ENCODE measurements at regions not wholly inside any gene's neighbourhood (a gene's known extent, or its start where the extent isn't known, plus 50 kb on each side); places are given as distances from the start of the nearest gene placed in this dataset.

- TF ChIP-seq ETS1 (IDR thresholded peaks at IDR 0.05) (no peak), POLR2AphosphoS5 (IDR thresholded peaks at IDR 0.05; ENCODE audit: low read depth) (no peak)
These were observed 123.5 kb downstream of the BUD13 start (continued) for GRCh38 chr11:116649268-116649667.

GRCh38 chr11:116648247-116649174 is 124.3 kb downstream of the BUD13 start:
- Histone ChIP-seq H3K4me2 (no peak overlapping the region), H4K20me1 (replicated peaks; ENCODE audit: insufficient read depth) (no peaks in the 10 kb centered on the region), H3K27ac (ENCODE audit: low read depth) (no peak overlapping the region), H3F3A (replicated peaks; ENCODE audit: low read depth) (no peaks in the 10 kb centered on the region), H3K4me3 (no peak overlapping the region), H3K4me1 (ENCODE audit: insufficient read depth) (peaks cover 13% of the 10 kb centered on the region), H3K79me2 (replicated peaks; ENCODE audit: insufficient read depth) (no peaks in the 10 kb centered on the region), H3K9me2 (ENCODE audit: insufficient read depth) (no peaks in the 10 kb centered on the region), H3K36me3 (ENCODE audit: insufficient read depth) (no peaks in the 10 kb centered on the region), H2AFZ (no peak overlapping the region), H3K27me3 (ENCODE audit: insufficient read depth) (no peaks in the 10 kb centered on the region)
- no peak for ATAC-seq
- Mint-ChIP-seq H3K9me3 (no peaks in the 10 kb centered on the region), H3K4me1 (peaks cover 34% of the 10 kb centered on the region), H3K4me3 (no peak overlapping the region), H3K27me3 (ENCODE audit: insufficient read depth, low read depth, poor library complexity) (peaks cover 1% of the 10 kb centered on the region), H3K36me3 (ENCODE audit: low read depth) (no peaks in the 10 kb centered on the region), H3K27ac (no peak overlapping the region)
- DNase-seq (ENCODE audit: low spot score) = no peak
- no peak for TF ChIP-seq REST (IDR thresholded peaks at IDR 0.05; ENCODE audit: unreplicated experiment)
- TF ChIP-seq JUNB (IDR thresholded peaks at IDR 0.05; ENCODE audit: unreplicated experiment) = no peak
- no peak for TF ChIP-seq ZNF462 (CRISPR knock-in tag; IDR thresholded peaks at IDR 0.05)
- no peak for TF ChIP-seq ZNF331 (CRISPR knock-in tag; IDR thresholded peaks at IDR 0.05; ENCODE audit: low read depth)
- no peak for TF ChIP-seq CTCF (conservative IDR thresholded peaks at IDR 0.05; ENCODE audit: low read depth in 2 of 2)
- no peak for TF ChIP-seq STAT1 (IDR thresholded peaks at IDR 0.05; ENCODE audit: unreplicated experiment)
- TF ChIP-seq EZH2 (IDR thresholded peaks at IDR 0.05; ENCODE audit: low read depth, unreplicated experiment) = no peak
- TF ChIP-seq NANOG (IDR thresholded peaks at IDR 0.05; ENCODE audit: borderline replicate concordance) = no peak
- no peak for TF ChIP-seq ETS1 (IDR thresholded peaks at IDR 0.05)
